Peyer's patch (tissue), 4 donors: ENCODE measurements at regions not wholly inside any gene's neighbourhood (a gene's known extent, or its start where the extent isn't known, plus 50 kb on each side); places are given as distances from the start of the nearest gene placed in this dataset.

Experiments used
- DNase-seq, 3 donors: peaks; one replicate each; pipeline ENCODE4 v3.0.0-alpha.2; 2017 to 2019
- H3K27ac ChIP-seq, 4 donors: fragments of 200-600 bp; sonication (generic); one replicate each; pipeline ENCODE4 v1.5.1; 2016 to 2019
- H3K27me3 ChIP-seq, 2 donors: fragments of 200-600 bp; sonication (generic); one replicate each; pipeline ENCODE4 v1.5.1; 2019
- H3K36me3 ChIP-seq, 3 donors: fragments of 200-600 bp; sonication (generic); one replicate each; pipeline ENCODE4 v1.5.1; 2016 to 2019
- H3K4me1 ChIP-seq, 4 donors: fragments of 200-600 bp; sonication (generic); one replicate each; pipeline ENCODE4 v1.5.1; 2016 to 2019
- H3K4me3 ChIP-seq, 4 donors: fragments of 200-600 bp; sonication (generic); 1 replicate in 3 of 4; 2 replicates in 1 of 4; pipeline ENCODE4 v1.5.1; 2016 to 2019; ENCODE audit warnings: mild to moderate bottlenecking in 1 of 4
- H3K9me3 ChIP-seq, 4 donors: fragments of 200-600 bp; sonication (generic); one replicate each; pipeline ENCODE4 v1.5.1; 2016 to 2019; ENCODE audit warnings: mild to moderate bottlenecking in 1 of 4
- CTCF ChIP-seq, 6 experiments: fragments of 450-650 bp in 4 of 6; fragments of 200-600 bp in 2 of 6; sonication (generic) in 1 of 6; IDR thresholded peaks; one replicate each; pipeline ENCODE4 v1.5.1; 2017 to 2019; ENCODE audit warnings: antibody characterized with exemption in 6 of 6, mild to moderate bottlenecking in 3 of 6, moderate library complexity in 1 of 6
- POLR2A ChIP-seq, 2 donors: fragments of 450-650 bp; IDR thresholded peaks; one replicate each; pipeline ENCODE4 v1.5.1; 2017; ENCODE audit warnings: antibody characterized with exemption in 2 of 2, mild to moderate bottlenecking in 2 of 2, moderate library complexity in 2 of 2

GRCh38 chr21:38591218-38591537 is 92.9 kb upstream of the ERG start:
- TF ChIP-seq POLR2A (IDR thresholded peaks at IDR 0.05) = no peak
- no peak for TF ChIP-seq CTCF (IDR thresholded peaks at IDR 0.05)
- no peaks in the 10 kb centered on the region for H3K27me3 ChIP-seq

DNA sequence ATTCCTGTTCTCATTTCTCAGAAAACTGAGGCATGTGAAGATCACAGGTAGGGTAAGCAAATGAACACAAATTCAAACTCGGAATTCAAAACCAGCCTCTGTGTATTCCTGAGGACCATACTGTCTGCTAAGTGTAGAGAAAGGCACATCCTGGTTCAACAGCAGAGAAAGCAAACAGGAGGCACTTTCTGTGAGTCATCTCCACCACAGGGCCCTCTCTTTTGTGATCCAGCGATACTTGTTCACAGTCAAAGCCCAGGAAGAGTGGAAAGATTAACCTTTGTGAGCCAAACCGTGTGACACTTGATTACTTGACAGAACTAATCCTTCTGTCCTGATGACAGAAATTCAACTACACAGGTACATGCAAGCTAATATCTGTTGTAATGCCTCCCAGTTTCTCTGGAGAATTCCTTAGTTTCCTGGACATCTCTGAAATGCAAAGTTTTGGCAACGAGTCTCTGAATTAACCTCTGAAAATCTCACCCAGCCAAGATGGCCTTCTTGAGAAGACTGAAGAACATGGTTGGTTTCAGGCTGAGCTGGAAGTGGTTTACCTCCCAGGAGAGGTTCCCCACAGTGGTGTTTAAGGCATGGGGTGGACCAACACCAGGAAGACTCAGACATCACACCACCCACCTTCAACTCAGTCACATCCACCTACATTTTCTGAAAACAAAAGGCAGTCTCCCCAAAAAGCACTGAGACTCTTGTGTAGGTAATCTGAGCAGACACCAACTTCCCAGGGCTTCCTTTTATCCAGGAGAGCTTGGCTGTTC is 98.2 kb upstream of the ERG start:
- DNase-seq = no peak
- H3K27me3 ChIP-seq = no peaks in the 10 kb centered on the region
- H3K4me1 ChIP-seq = no peaks in the 10 kb centered on the region
- H3K9me3 ChIP-seq = no peaks in the 10 kb centered on the region
- no peak overlapping the region for H3K27ac ChIP-seq
- H3K4me3 ChIP-seq = no peak overlapping the region
- H3K36me3 ChIP-seq = no peaks in the 10 kb centered on the region
- TF ChIP-seq POLR2A (IDR thresholded peaks at IDR 0.05) = no peak
- no peak for TF ChIP-seq CTCF (IDR thresholded peaks at IDR 0.05)

More at GRCh38 chr21:38591218-38591537, 92.9 kb upstream of the ERG start:
- H3K36me3 ChIP-seq = no peaks in the 10 kb centered on the region
- H3K9me3 ChIP-seq = no peaks in the 10 kb centered on the region
- no peak overlapping the region for H3K27ac ChIP-seq
- H3K4me3 ChIP-seq = no peak overlapping the region
- DNase-seq = no peak
- H3K4me1 ChIP-seq = no peaks in the 10 kb centered on the region

DNA sequence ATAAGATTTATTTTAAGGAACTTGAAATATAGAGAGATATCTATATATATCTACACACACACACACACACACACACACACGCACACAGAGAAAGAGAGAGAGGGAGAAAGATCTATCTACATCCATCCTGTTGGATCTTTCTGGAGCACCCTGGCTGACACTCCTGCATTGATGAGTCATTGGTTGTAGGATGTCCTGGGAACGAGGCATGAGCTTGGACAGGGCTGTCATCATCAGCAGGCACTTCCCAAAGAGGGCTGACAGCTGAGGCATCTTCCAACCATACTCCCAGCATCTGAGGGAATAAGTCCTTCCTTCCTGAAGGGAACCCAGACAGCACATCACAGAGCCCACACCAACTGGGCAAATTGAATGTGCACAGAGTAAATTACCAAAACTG is 99.1 kb upstream of the ERG start:
- Histone ChIP-seq H3K4me3 (no peak overlapping the region), H3K27ac (no peak overlapping the region), H3K4me1 (no peaks in the 10 kb centered on the region), H3K9me3 (no peaks in the 10 kb centered on the region), H3K36me3 (no peaks in the 10 kb centered on the region), H3K27me3 (no peaks in the 10 kb centered on the region)
- TF ChIP-seq CTCF (IDR thresholded peaks at IDR 0.05) (no peak), POLR2A (IDR thresholded peaks at IDR 0.05) (no peak)
- no peak for DNase-seq

DNA sequence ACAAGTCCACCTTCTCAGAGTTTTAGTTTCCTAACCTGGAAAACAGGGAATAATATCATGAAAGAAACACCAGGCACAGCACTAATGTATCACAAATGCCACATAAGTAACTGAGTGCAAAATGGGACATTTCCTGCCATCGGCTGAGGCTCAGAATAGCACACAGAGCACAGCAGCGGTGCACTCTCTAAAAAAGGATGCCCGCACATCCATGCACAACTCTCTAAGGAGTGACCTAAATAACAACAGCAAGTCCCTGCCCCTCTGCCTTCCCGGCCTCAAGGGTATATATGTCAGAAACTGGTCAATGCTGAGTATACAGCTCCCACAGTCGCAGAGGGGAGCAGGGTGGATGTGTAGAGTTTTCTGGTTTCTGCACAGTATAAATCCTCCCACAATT is 100.1 kb upstream of the ERG start:
- Histone ChIP-seq H3K9me3 (no peaks in the 10 kb centered on the region), H3K27ac (no peak overlapping the region), H3K4me3 (no peak overlapping the region), H3K36me3 (no peaks in the 10 kb centered on the region), H3K27me3 (no peaks in the 10 kb centered on the region), H3K4me1 (no peaks in the 10 kb centered on the region)
- no peak for TF ChIP-seq POLR2A (IDR thresholded peaks at IDR 0.05)
- no peak for TF ChIP-seq CTCF (IDR thresholded peaks at IDR 0.05)
- DNase-seq = no peak

DNA sequence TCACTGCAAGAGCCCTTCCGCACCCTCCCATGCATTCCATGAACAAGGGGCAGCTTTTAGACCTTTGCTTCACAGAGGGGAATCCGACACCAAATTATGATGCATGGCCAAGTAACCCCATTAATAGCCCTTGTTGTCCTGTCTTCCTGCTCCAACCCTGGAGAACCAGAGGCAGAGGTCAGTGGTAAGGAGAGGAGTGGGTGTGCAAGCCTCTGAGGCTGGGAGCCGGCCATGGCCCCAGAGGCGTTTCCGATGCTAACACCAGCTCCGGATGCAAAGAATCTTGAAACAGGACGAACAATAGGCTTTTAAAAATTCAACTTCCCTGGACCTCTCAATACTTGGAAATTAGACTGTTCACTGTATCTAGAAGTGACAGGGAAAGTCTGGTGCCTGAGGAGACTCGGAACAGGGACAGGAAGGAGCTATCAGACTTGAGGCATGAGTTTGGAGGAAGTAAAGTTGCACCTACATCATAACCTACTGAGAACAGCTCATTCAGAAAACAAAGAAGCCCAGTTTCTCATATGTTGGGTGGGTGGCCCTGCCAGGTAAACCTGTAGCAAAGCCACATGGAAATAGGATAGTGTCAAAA is 101.2 kb upstream of the ERG start:
- Histone ChIP-seq H3K4me1 (no peaks in the 10 kb centered on the region), H3K36me3 (no peaks in the 10 kb centered on the region), H3K27ac (no peak overlapping the region), H3K27me3 (no peaks in the 10 kb centered on the region), H3K4me3 (no peak overlapping the region), H3K9me3 (no peaks in the 10 kb centered on the region)
- TF ChIP-seq POLR2A (IDR thresholded peaks at IDR 0.05) (no peak), CTCF (IDR thresholded peaks at IDR 0.05) (no peak)
- no peak for DNase-seq
